ENCODE measurements at regions not wholly inside any gene's neighbourhood (a gene's known extent, or its start where the extent isn't known, plus 50 kb on each side); places are given as distances from the start of the nearest gene placed in this dataset.

GRCh38 chr14:25896777-25897176 lies 701.1 kb downstream of the NOVA1 start:
- Histone ChIP-seq H3K4me1 (ENCODE audit: control insufficient read depth in 3 of 3, insufficient read depth in 2 of 3, low read depth in 1 of 3, low read length in 2 of 3) (no peaks in the 10 kb centered on the region), H3K27ac (ENCODE audit: low read depth in 1 of 3, low read length in 2 of 3) (no peak overlapping the region), H3K4me3 (ENCODE audit: low read depth in 1 of 3, low read length in 3 of 3) (no peak overlapping the region), H3K27me3 (ENCODE audit: control insufficient read depth in 3 of 3, insufficient read depth in 3 of 3, low read length in 3 of 3) (no peaks in the 10 kb centered on the region), H3K36me3 (ENCODE audit: control insufficient read depth in 3 of 3, insufficient read depth in 2 of 3, low read depth in 1 of 3, low read length in 3 of 3) (no peaks in the 10 kb centered on the region), H3K9me3 (ENCODE audit: control insufficient read depth in 2 of 2, insufficient read depth in 1 of 2, low read depth in 1 of 2, low read length in 1 of 2) (no peaks in the 10 kb centered on the region)
- WGBS, 3 donors = 71 to 79% (median 76%) methylated on average over 1 of the region's 1 CpG
- FAIRE-seq (no peak), DNase-seq (no peak)

GRCh38 chr14:25895740-25896139 lies 702.1 kb downstream of the NOVA1 start:
- WGBS, 3 donors = 71 to 80% (median 78%) methylated on average over 3 of the region's 3 CpGs
- Histone ChIP-seq H3K36me3 (ENCODE audit: control insufficient read depth in 3 of 3, insufficient read depth in 2 of 3, low read depth in 1 of 3, low read length in 3 of 3) (no peaks in the 10 kb centered on the region), H3K9me3 (ENCODE audit: control insufficient read depth in 2 of 2, insufficient read depth in 1 of 2, low read depth in 1 of 2, low read length in 1 of 2) (no peaks in the 10 kb centered on the region), H3K4me3 (ENCODE audit: low read depth in 1 of 3, low read length in 3 of 3) (no peak overlapping the region), H3K27me3 (ENCODE audit: control insufficient read depth in 3 of 3, insufficient read depth in 3 of 3, low read length in 3 of 3) (no peaks in the 10 kb centered on the region), H3K27ac (ENCODE audit: low read depth in 1 of 3, low read length in 2 of 3) (no peak overlapping the region), H3K4me1 (ENCODE audit: control insufficient read depth in 3 of 3, insufficient read depth in 2 of 3, low read depth in 1 of 3, low read length in 2 of 3) (no peaks in the 10 kb centered on the region)
- FAIRE-seq (no peak), DNase-seq (no peak)

GRCh38 chr14:25887251-25887878 lies 710.5 kb downstream of the NOVA1 start:
- no peak for FAIRE-seq

GRCh38 chr14:25884657-25885056 lies 713.2 kb downstream of the NOVA1 start:
- 86 to 93% (median 89%) methylated on average over 1 of the region's 1 CpG for WGBS, 3 donors
- no peak overlapping the region for H3K27ac ChIP-seq (ENCODE audit: low read depth in 1 of 3, low read length in 2 of 3)
- H3K9me3 ChIP-seq (ENCODE audit: control insufficient read depth in 2 of 2, insufficient read depth in 1 of 2, low read depth in 1 of 2, low read length in 1 of 2) = no peaks in the 10 kb centered on the region
- H3K4me1 ChIP-seq (ENCODE audit: control insufficient read depth in 3 of 3, insufficient read depth in 2 of 3, low read depth in 1 of 3, low read length in 2 of 3) = no peaks in the 10 kb centered on the region
- no peaks in the 10 kb centered on the region for H3K27me3 ChIP-seq (ENCODE audit: control insufficient read depth in 3 of 3, insufficient read depth in 3 of 3, low read length in 3 of 3)
- no peak overlapping the region for H3K4me3 ChIP-seq (ENCODE audit: low read depth in 1 of 3, low read length in 3 of 3)
- FAIRE-seq (no peak), DNase-seq (no peak)
- no peaks in the 10 kb centered on the region for H3K36me3 ChIP-seq (ENCODE audit: control insufficient read depth in 3 of 3, insufficient read depth in 2 of 3, low read depth in 1 of 3, low read length in 3 of 3)

More at GRCh38 chr14:25887251-25887878, 710.5 kb downstream of the NOVA1 start:
- Histone ChIP-seq H3K27ac (ENCODE audit: low read depth in 1 of 3, low read length in 2 of 3) (no peak overlapping the region), H3K9me3 (ENCODE audit: control insufficient read depth in 2 of 2, insufficient read depth in 1 of 2, low read depth in 1 of 2, low read length in 1 of 2) (no peaks in the 10 kb centered on the region), H3K4me3 (ENCODE audit: low read depth in 1 of 3, low read length in 3 of 3) (no peak overlapping the region), H3K27me3 (ENCODE audit: control insufficient read depth in 3 of 3, insufficient read depth in 3 of 3, low read length in 3 of 3) (no peaks in the 10 kb centered on the region), H3K36me3 (ENCODE audit: control insufficient read depth in 3 of 3, insufficient read depth in 2 of 3, low read depth in 1 of 3, low read length in 3 of 3) (no peaks in the 10 kb centered on the region), H3K4me1 (ENCODE audit: control insufficient read depth in 3 of 3, insufficient read depth in 2 of 3, low read depth in 1 of 3, low read length in 2 of 3) (no peaks in the 10 kb centered on the region)
- 61 to 71% (median 63%) methylated on average over 3 of the region's 3 CpGs for WGBS, 3 donors
- DNase-seq = no peak

- DNase-seq = no peak
- Histone ChIP-seq H3K4me1 (ENCODE audit: control insufficient read depth in 3 of 3, insufficient read depth in 2 of 3, low read depth in 1 of 3, low read length in 2 of 3) (no peaks in the 10 kb centered on the region), H3K36me3 (ENCODE audit: control insufficient read depth in 3 of 3, insufficient read depth in 2 of 3, low read depth in 1 of 3, low read length in 3 of 3) (no peaks in the 10 kb centered on the region), H3K9me3 (ENCODE audit: control insufficient read depth in 2 of 2, insufficient read depth in 1 of 2, low read depth in 1 of 2, low read length in 1 of 2) (no peaks in the 10 kb centered on the region), H3K4me3 (ENCODE audit: low read depth in 1 of 3, low read length in 3 of 3) (no peak overlapping the region), H3K27ac (ENCODE audit: low read depth in 1 of 3, low read length in 2 of 3) (no peak overlapping the region), H3K27me3 (ENCODE audit: control insufficient read depth in 3 of 3, insufficient read depth in 3 of 3, low read length in 3 of 3) (no peaks in the 10 kb centered on the region)
- WGBS, 3 donors = 27 to 57% (median 46%) methylated on average over 2 of the region's 2 CpGs
- FAIRE-seq = no peak
These were observed 714.9 kb downstream of the NOVA1 start for GRCh38 chr14:25882899-25883298.

- Histone ChIP-seq H3K9me3 (ENCODE audit: control insufficient read depth in 2 of 2, insufficient read depth in 1 of 2, low read depth in 1 of 2, low read length in 1 of 2) (no peaks in the 10 kb centered on the region), H3K4me3 (ENCODE audit: low read depth in 1 of 3, low read length in 3 of 3) (no peak overlapping the region), H3K27ac (ENCODE audit: low read depth in 1 of 3, low read length in 2 of 3) (no peak overlapping the region), H3K4me1 (ENCODE audit: control insufficient read depth in 3 of 3, insufficient read depth in 2 of 3, low read depth in 1 of 3, low read length in 2 of 3) (no peaks in the 10 kb centered on the region), H3K36me3 (ENCODE audit: control insufficient read depth in 3 of 3, insufficient read depth in 2 of 3, low read depth in 1 of 3, low read length in 3 of 3) (no peaks in the 10 kb centered on the region), H3K27me3 (ENCODE audit: control insufficient read depth in 3 of 3, insufficient read depth in 3 of 3, low read length in 3 of 3) (no peaks in the 10 kb centered on the region)
- WGBS, 3 donors = 82 to 97% (median 94%) methylated on average over 2 of the region's 2 CpGs
- DNase-seq (no peak), FAIRE-seq (no peak)
These were observed 722.4 kb downstream of the NOVA1 start for GRCh38 chr14:25875475-25875874.

GRCh38 chr14:25869854-25870253 lies 728.0 kb downstream of the NOVA1 start:
- 84 to 94% (median 85%) methylated on average over 3 of the region's 3 CpGs for WGBS, 3 donors
- DNase-seq = no peak
- Histone ChIP-seq H3K4me3 (ENCODE audit: low read depth in 1 of 3, low read length in 3 of 3) (no peak overlapping the region), H3K36me3 (ENCODE audit: control insufficient read depth in 3 of 3, insufficient read depth in 2 of 3, low read depth in 1 of 3, low read length in 3 of 3) (no peaks in the 10 kb centered on the region), H3K9me3 (ENCODE audit: control insufficient read depth in 2 of 2, insufficient read depth in 1 of 2, low read depth in 1 of 2, low read length in 1 of 2) (no peaks in the 10 kb centered on the region), H3K4me1 (ENCODE audit: control insufficient read depth in 3 of 3, insufficient read depth in 2 of 3, low read depth in 1 of 3, low read length in 2 of 3) (no peaks in the 10 kb centered on the region), H3K27ac (ENCODE audit: low read depth in 1 of 3, low read length in 2 of 3) (no peak overlapping the region), H3K27me3 (ENCODE audit: control insufficient read depth in 3 of 3, insufficient read depth in 3 of 3, low read length in 3 of 3) (no peaks in the 10 kb centered on the region)
- FAIRE-seq = no peak

GRCh38 chr14:25868521-25869314 lies 729.1 kb downstream of the NOVA1 start:
- DNase-seq (no peak), FAIRE-seq (no peak)
- Histone ChIP-seq H3K4me3 (ENCODE audit: low read depth in 1 of 3, low read length in 3 of 3) (no peak overlapping the region), H3K27me3 (ENCODE audit: control insufficient read depth in 3 of 3, insufficient read depth in 3 of 3, low read length in 3 of 3) (no peaks in the 10 kb centered on the region), H3K9me3 (ENCODE audit: control insufficient read depth in 2 of 2, insufficient read depth in 1 of 2, low read depth in 1 of 2, low read length in 1 of 2) (no peaks in the 10 kb centered on the region), H3K4me1 (ENCODE audit: control insufficient read depth in 3 of 3, insufficient read depth in 2 of 3, low read depth in 1 of 3, low read length in 2 of 3) (no peaks in the 10 kb centered on the region), H3K27ac (ENCODE audit: low read depth in 1 of 3, low read length in 2 of 3) (no peak overlapping the region), H3K36me3 (ENCODE audit: control insufficient read depth in 3 of 3, insufficient read depth in 2 of 3, low read depth in 1 of 3, low read length in 3 of 3) (no peaks in the 10 kb centered on the region)
- WGBS, 3 donors = 52 to 62% (median 52%) methylated on average over 6 of the region's 6 CpGs

Measured in small intestine (tissue), 7 donors.